ENCODE measurements at regions not wholly inside any gene's neighbourhood (a gene's known extent, or its start where the extent isn't known, plus 50 kb on each side); places are given as distances from the start of the nearest gene placed in this dataset.
"Not testable (repeated sequence)": the region's sequence is repeated elsewhere in the genome, so short reads cannot be mapped to it uniquely, and the experiment has no call there.

GRCh38 chr17:30668360-30669181 lies 155.9 kb downstream of the CRLF3 start:
- not testable (repeated sequence) for TF ChIP-seq CTCF (IDR thresholded peaks at IDR 0.05); EZH2 (IDR thresholded peaks at IDR 0.05; ENCODE audit: borderline replicate concordance, insufficient read depth, low read depth, low read length, poor library complexity, severe bottlenecking)
